K562 (cell line): ENCODE measurements at regions not wholly inside any gene's neighbourhood (a gene's known extent, or its start where the extent isn't known, plus 50 kb on each side); places are given as distances from the start of the nearest gene placed in this dataset.

Source experiments
- FOXP4 ChIP-seq: sonication (generic); formaldehyde crosslinking; IDR thresholded peaks from 2 replicates; pipeline ENCODE4 v1.8.0; 2022; ENCODE audit warnings: mild to moderate bottlenecking, missing genetic modification reagents, borderline replicate concordance
- KLF1 ChIP-seq: fragments of 450-650 bp; IDR thresholded peaks from 2 replicates; pipeline ENCODE4 v1.6.1; 2016; ENCODE audit warnings: missing genetic modification characterization, missing compliant biosample characterization
- PBX2 ChIP-seq, 2 experiments: IDR thresholded peaks in 1 of 2; conservative IDR thresholded peaks in 1 of 2; 2 replicates each; pipeline ENCODE4 v1.6.1; 2016; ENCODE audit warnings: low read depth in 2 of 2, mild to moderate bottlenecking in 1 of 2, missing compliant biosample characterization in 1 of 2, missing genetic modification characterization in 1 of 2, moderate library complexity in 1 of 2
- POLR3G ChIP-seq: IDR thresholded peaks from 2 replicates; pipeline ENCODE4 v1.6.1; 2011; ENCODE audit not compliant: insufficient read length, insufficient replicate concordance; ENCODE audit errors: extremely low read depth
- SREBF2 ChIP-seq: sonication (generic); formaldehyde crosslinking; IDR thresholded peaks from 2 replicates; pipeline ENCODE4 v1.4.0; 2020; ENCODE audit warnings: mild to moderate bottlenecking, missing genetic modification reagents
- SUPT5H ChIP-seq: fragments of 450-650 bp; IDR thresholded peaks from 2 replicates; pipeline ENCODE4 v1.6.1; 2016
- ZNF511 ChIP-seq: sonication (generic); formaldehyde crosslinking; IDR thresholded peaks from 2 replicates; pipeline ENCODE4 v1.8.0; 2022; ENCODE audit warnings: mild to moderate bottlenecking, missing genetic modification reagents

GRCh38 chr5:67857502-67857901 lies 358.1 kb upstream of the PIK3R1 start (continued):
- no peak for TF ChIP-seq PBX2 (CRISPR knock-in tag; IDR thresholded peaks at IDR 0.05; ENCODE audit: low read depth)
- no peak for TF ChIP-seq PBX2 (tag; conservative IDR thresholded peaks at IDR 0.05; ENCODE audit: low read depth)
- no peak for TF ChIP-seq SREBF2 (CRISPR knock-in tag)
- no peak for TF ChIP-seq ZNF511
- no peak for TF ChIP-seq FOXP4
- TF ChIP-seq KLF1 = no peak
- no peak for TF ChIP-seq SUPT5H
- no peak for TF ChIP-seq POLR3G
